OCI-LY7 (cell line): ENCODE measurements at regions not wholly inside any gene's neighbourhood (a gene's known extent, or its start where the extent isn't known, plus 50 kb on each side); places are given as distances from the start of the nearest gene placed in this dataset.

ENCODE experiments used
- BruUV-seq: library from RNA; stranded (reverse); fragments of 400-500 nt; replicated peaks from 2 replicates; lab custom pipeline; 2021; lab: Mats Ljungman, UMichigan
- CTCF ChIA-PET: fragments of 300-600 bp; sonication (Branson Sonifier 250); formaldehyde crosslinking; loops from one replicate; lab custom pipeline; 2022; ENCODE audit warnings: antibody characterized with exemption; ENCODE audit not compliant: unreplicated experiment; lab: Charles Lee
- POLR2A ChIA-PET: fragments of 300-600 bp; sonication (Branson Sonifier 250); formaldehyde crosslinking; loops from one replicate; lab custom pipeline; 2022; ENCODE audit warnings: antibody characterized with exemption; lab: Charles Lee
- DNase-seq: peaks from one replicate; pipeline ENCODE4 v3.0.0-alpha.2; 2015; ENCODE audit warnings: low spot score
- H2AFZ ChIP-seq: fragments of 200-600 bp; sonication (generic), shearing (Covaris generic); 2 replicates; pipeline ENCODE4 v1.6.1; 2014; ENCODE audit warnings: mild to moderate bottlenecking, antibody characterized with exemption, low read length, moderate library complexity
- H3K27ac ChIP-seq: fragments of 200-600 bp; sonication (generic); 2 replicates; pipeline ENCODE4 v1.5.1; 2014; ENCODE audit warnings: mixed run types, low read depth, mild to moderate bottlenecking, moderate library complexity, low read length, inconsistent platforms; ENCODE audit not compliant: poor library complexity, severe bottlenecking
- H3K36me3 ChIP-seq: fragments of 200-600 bp; sonication (generic); 2 replicates; pipeline ENCODE4 v1.6.1; 2014; ENCODE audit warnings: mild to moderate bottlenecking, antibody characterized with exemption, low read length, moderate library complexity, mixed read lengths; ENCODE audit not compliant: insufficient read depth
- H3K4me1 ChIP-seq: fragments of 200-600 bp; sonication (generic); 2 replicates; pipeline ENCODE4 v1.5.1; 2014; ENCODE audit warnings: mild to moderate bottlenecking, low read length; ENCODE audit not compliant: insufficient read depth, poor library complexity, severe bottlenecking
- H3K4me2 ChIP-seq: fragments of 200-600 bp; sonication (generic); 2 replicates; pipeline ENCODE4 v1.6.1; 2014; ENCODE audit warnings: mild to moderate bottlenecking, low read length
- H3K4me3 ChIP-seq: fragments of 200-600 bp; sonication (generic); 2 replicates; pipeline ENCODE4 v1.5.1; 2014; ENCODE audit warnings: mild to moderate bottlenecking, low read depth, low read length; ENCODE audit not compliant: poor library complexity, severe bottlenecking
- H3K79me2 ChIP-seq: fragments of 200-600 bp; sonication (generic); 2 replicates; pipeline ENCODE4 v1.6.1; 2016; ENCODE audit warnings: low read depth, mild to moderate bottlenecking, low read length, moderate library complexity, mixed read lengths; ENCODE audit not compliant: insufficient read depth
- H3K9me2 ChIP-seq: fragments of 200-600 bp; sonication (generic); 2 replicates; pipeline ENCODE4 v1.6.1; 2016; ENCODE audit warnings: mild to moderate bottlenecking, low read length, mixed read lengths; ENCODE audit not compliant: insufficient read depth
- H3K9me3 ChIP-seq: fragments of 200-600 bp; sonication (generic); 2 replicates; pipeline ENCODE4 v1.6.1; 2014; ENCODE audit warnings: mild to moderate bottlenecking, mixed run types, low read length, mixed read lengths
- H4K20me1 ChIP-seq: fragments of 200-600 bp; sonication (generic); 2 replicates; pipeline ENCODE4 v1.6.1; 2014; ENCODE audit warnings: mild to moderate bottlenecking, antibody characterized with exemption, low read length, moderate library complexity, mixed read lengths; ENCODE audit not compliant: insufficient read depth
- EZH2phosphoT487 ChIP-seq: fragments of 200-600 bp; sonication (generic); IDR thresholded peaks from 2 replicates; pipeline ENCODE4 v1.6.1; 2018; ENCODE audit warnings: low read depth, borderline replicate concordance, mild to moderate bottlenecking, mixed run types, antibody characterized with exemption, low read length, moderate library complexity, mixed read lengths
- intact Hi-C: fragments of 100-400 bp; cut with micrococcal nuclease; formaldehyde crosslinking; loops from one replicate; pipeline ENCODE4 v1.10.0; 2022; ENCODE audit not compliant: unreplicated experiment
- TF ChIP-seq, protein P1 (sequence below): fragments of 200-600 bp; sonication (generic); conservative IDR thresholded peaks from 2 replicates; pipeline ENCODE4 v1.5.1; 2014; ENCODE audit warnings: mild to moderate bottlenecking, antibody characterized with exemption, low read length, moderate library complexity, mixed read lengths

DNA sequence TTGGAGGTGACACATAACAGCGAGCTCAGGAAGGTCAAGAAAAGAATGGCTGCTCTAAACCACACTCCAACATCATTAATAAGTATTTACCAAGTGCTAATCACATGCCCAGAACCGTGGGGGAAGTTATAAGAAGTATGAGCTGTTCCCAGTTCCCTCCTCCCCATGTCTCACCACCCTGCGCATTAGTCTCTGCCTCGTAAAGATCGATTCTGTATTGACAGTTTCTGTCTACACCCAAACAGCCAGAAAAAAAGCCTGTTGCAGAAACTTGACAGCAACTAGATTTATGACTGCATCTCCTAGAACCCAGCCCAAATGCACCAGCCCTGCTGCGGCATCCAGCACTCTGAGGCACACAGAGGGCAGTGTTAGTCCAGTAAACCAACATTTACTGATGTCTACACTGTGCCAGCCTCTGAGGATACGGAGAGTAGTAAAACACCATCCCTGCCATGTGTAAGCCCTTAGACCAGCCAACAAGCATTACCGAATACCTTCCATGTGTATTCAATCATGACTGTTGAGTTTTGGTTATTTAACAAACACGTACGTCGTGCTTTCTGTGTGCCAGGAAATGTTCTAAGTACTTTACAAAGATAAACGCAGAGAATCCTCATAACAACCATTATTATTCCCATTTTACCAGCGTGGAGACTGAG, 63.6 kb upstream of the ZBTB40 start:
- Histone ChIP-seq H3K4me1 (no peaks in the 10 kb centered on the region), H3K79me2 (no peaks in the 10 kb centered on the region), H3K9me3 (no peaks in the 10 kb centered on the region), H4K20me1 (no peaks in the 10 kb centered on the region), H3K9me2 (no peaks in the 10 kb centered on the region), H3K27ac (no peak overlapping the region), H3K4me2 (no peak overlapping the region), H2AFZ (no peak overlapping the region), H3K36me3 (no peaks in the 10 kb centered on the region), H3K4me3 (no peak overlapping the region)
- ChIA-PET POLR2A (interaction anchor here (0.6 kb wide), 1 partner anchor 391 kb away, joined by 3 read pairs; no protein-coding TSS in a partner anchor), CTCF (no interaction called here)
- TF ChIP-seq, protein P1, sequence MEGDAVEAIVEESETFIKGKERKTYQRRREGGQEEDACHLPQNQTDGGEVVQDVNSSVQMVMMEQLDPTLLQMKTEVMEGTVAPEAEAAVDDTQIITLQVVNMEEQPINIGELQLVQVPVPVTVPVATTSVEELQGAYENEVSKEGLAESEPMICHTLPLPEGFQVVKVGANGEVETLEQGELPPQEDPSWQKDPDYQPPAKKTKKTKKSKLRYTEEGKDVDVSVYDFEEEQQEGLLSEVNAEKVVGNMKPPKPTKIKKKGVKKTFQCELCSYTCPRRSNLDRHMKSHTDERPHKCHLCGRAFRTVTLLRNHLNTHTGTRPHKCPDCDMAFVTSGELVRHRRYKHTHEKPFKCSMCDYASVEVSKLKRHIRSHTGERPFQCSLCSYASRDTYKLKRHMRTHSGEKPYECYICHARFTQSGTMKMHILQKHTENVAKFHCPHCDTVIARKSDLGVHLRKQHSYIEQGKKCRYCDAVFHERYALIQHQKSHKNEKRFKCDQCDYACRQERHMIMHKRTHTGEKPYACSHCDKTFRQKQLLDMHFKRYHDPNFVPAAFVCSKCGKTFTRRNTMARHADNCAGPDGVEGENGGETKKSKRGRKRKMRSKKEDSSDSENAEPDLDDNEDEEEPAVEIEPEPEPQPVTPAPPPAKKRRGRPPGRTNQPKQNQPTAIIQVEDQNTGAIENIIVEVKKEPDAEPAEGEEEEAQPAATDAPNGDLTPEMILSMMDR = no peak
- no peak for TF ChIP-seq EZH2phosphoT487
- no TSS peak for BruUV-seq
- intact Hi-C loops = no loop called here
- no peak for DNase-seq

DNA sequence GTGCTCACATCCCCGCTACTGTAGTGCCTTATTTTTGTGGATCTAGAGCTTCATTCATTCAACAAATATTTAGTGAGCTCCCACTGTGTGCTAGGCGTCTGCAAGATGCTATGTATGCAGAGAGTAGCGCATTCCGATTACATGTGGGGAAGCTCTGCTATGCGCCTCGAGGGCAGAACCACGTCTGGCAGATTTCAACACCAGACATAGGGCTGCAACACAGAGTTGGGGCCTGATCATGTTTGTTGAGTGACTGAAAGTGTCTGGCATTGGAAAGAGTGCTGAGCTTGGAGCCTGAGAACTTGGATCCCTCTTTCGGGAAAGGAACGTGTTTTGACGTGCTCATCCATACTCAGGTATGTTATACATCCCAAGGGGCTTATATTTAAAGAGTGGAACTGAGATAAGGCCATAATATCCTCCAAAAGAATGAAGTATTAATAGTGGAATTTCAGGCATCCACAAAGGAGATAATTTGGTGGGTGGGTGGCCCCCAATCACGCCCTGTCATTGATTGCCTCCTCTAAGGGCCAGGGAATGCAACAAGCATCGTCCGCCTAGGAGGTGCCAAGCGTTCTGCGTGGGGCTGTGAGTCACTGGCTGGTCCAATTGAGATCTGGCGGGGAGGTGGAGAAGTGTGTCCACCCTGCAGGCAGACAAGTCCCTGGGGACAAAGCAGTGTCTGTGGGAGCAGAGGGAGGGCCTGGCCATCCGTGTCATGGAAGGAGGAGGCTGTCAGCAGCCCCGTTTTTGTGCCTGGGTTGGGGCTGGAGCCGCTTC, 62.8 kb upstream of the ZBTB40 start:
- intact Hi-C loops = no loop called here
- Histone ChIP-seq H3K36me3 (no peaks in the 10 kb centered on the region), H2AFZ (no peak overlapping the region), H4K20me1 (no peaks in the 10 kb centered on the region), H3K27ac (no peak overlapping the region), H3K4me1 (no peaks in the 10 kb centered on the region), H3K4me3 (no peak overlapping the region), H3K4me2 (no peak overlapping the region), H3K79me2 (no peaks in the 10 kb centered on the region), H3K9me3 (no peaks in the 10 kb centered on the region), H3K9me2 (no peaks in the 10 kb centered on the region)
- no TSS peak for BruUV-seq
- TF ChIP-seq EZH2phosphoT487 = no peak
- TF ChIP-seq, protein P1 = no peak
- ChIA-PET CTCF (no interaction called here), POLR2A (no interaction called here)
- DNase-seq = no peak

DNA sequence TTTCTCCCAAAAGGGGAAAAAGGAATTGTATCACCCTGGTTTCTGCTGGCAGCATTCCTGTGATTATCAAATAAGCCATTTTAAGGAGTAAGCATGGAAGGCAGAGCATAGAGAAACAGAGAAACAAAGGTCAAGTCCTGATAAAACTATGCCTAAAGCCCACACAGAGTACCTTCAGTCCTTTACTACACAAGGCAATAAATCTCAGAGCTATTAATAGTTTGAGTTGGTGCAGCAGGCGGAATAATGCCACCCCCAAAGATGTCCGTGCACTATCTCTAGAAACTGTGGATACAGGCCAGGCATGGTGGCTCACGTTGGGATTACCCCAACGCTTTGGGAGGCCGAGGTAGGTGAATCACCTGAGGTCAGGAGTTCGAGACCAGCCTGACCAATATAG, 58.1 kb upstream of the ZBTB40 start:
- no peak for DNase-seq
- Histone ChIP-seq H3K79me2 (no peaks in the 10 kb centered on the region), H4K20me1 (no peaks in the 10 kb centered on the region), H2AFZ (no peak overlapping the region), H3K4me1 (no peaks in the 10 kb centered on the region), H3K27ac (no peak overlapping the region), H3K36me3 (no peaks in the 10 kb centered on the region), H3K9me3 (no peaks in the 10 kb centered on the region), H3K4me3 (no peak overlapping the region), H3K4me2 (no peak overlapping the region), H3K9me2 (no peaks in the 10 kb centered on the region)
- ChIA-PET CTCF (no interaction called here), POLR2A (no interaction called here)
- intact Hi-C loops = no loop called here
- TF ChIP-seq EZH2phosphoT487 = no peak
- TF ChIP-seq, protein P1 = no peak
- BruUV-seq = no TSS peak
